ENCODE measurements at regions not wholly inside any gene's neighbourhood (a gene's known extent, or its start where the extent isn't known, plus 50 kb on each side); places are given as distances from the start of the nearest gene placed in this dataset.

GRCh38 chr11:45405916-45406670 is 120.0 kb upstream of the SYT13 start:
- TF ChIP-seq EP300 (IDR thresholded peaks at IDR 0.05), result no peak
- TF ChIP-seq CTCF (IDR thresholded peaks at IDR 0.05), result peak in 1 of 4 experiments; percentile 12

Data from gastroesophageal sphincter (tissue), 3 donors.